H1 (cell line): ENCODE measurements at regions not wholly inside any gene's neighbourhood (a gene's known extent, or its start where the extent isn't known, plus 50 kb on each side); places are given as distances from the start of the nearest gene placed in this dataset.

ENCODE experiments used
- CTCF ChIA-PET: fragments of 300-600 bp; sonication (Branson Sonifier 250); formaldehyde crosslinking; loops from one replicate; lab custom pipeline; 2021; ENCODE audit not compliant: partially characterized antibody; lab: Charles Lee
- POLR2A ChIA-PET: fragments of 300-600 bp; sonication (Branson Sonifier 250); formaldehyde crosslinking; loops from one replicate; lab custom pipeline; 2021; ENCODE audit warnings: inconsistent platforms; ENCODE audit not compliant: partially characterized antibody; lab: Charles Lee
- DNase-seq, 2 experiments: peaks; one replicate each; pipeline versions ENCODE4 v3.0.0 to v3.0.0-alpha.2; 2010 to 2022; ENCODE audit warnings: low spot score in 2 of 2, low read depth in 1 of 2, mixed read lengths in 1 of 2
- FAIRE-seq: peaks from 2 replicates; lab custom pipeline; 2011; peaks lifted over from hg19 to GRCh38; lab: Jason Lieb, UNC
- H2AFZ ChIP-seq: 2 replicates; pipeline ENCODE4 v1.8.1; 2012; ENCODE audit warnings: low read length, inconsistent platforms
- H2AK5ac ChIP-seq: 2 replicates; pipeline ENCODE4 v1.6.1; 2013; ENCODE audit warnings: low read depth, low read length
- H2BK120ac ChIP-seq: replicated peaks from 2 replicates; pipeline ENCODE3; 2013; ENCODE audit warnings: low read depth, low read length, inconsistent platforms
- H2BK12ac ChIP-seq: 2 replicates; pipeline ENCODE4 v1.6.1; 2013; ENCODE audit warnings: low read depth, low read length
- H2BK15ac ChIP-seq: 2 replicates; pipeline ENCODE4 v1.6.1; 2013; ENCODE audit warnings: low read length
- H2BK20ac ChIP-seq: 2 replicates; pipeline ENCODE4 v1.6.1; 2013; ENCODE audit warnings: low read length
- H2BK5ac ChIP-seq: 2 replicates; pipeline ENCODE4 v1.6.1; 2013; ENCODE audit warnings: low read depth, low read length
- H3K14ac ChIP-seq: 2 replicates; pipeline ENCODE4 v1.6.1; 2013; ENCODE audit warnings: inconsistent platforms; ENCODE audit not compliant: insufficient read length
- H3K18ac ChIP-seq: 2 replicates; pipeline ENCODE4 v1.6.1; 2013; ENCODE audit warnings: low read length; ENCODE audit errors: extremely low read depth
- H3K23ac ChIP-seq: 2 replicates; pipeline ENCODE4 v1.6.1; 2013; ENCODE audit warnings: inconsistent platforms; ENCODE audit not compliant: insufficient read length
- H3K23me2 ChIP-seq: 2 replicates; pipeline ENCODE4 v1.6.1; 2013; ENCODE audit warnings: low read depth, low read length
- H3K27ac ChIP-seq: 2 replicates; pipeline ENCODE4 v1.6.1; 2011; ENCODE audit warnings: low read depth, low read length, inconsistent platforms
- H3K27me3 ChIP-seq, 4 experiments: replicated peaks in 1 of 4; 1 replicate in 1 of 4; 2 replicates in 3 of 4; pipeline versions ENCODE4 v1.6.1 to v1.8.1; 2011 to 2013; ENCODE audit warnings: low read length in 3 of 4, mild to moderate bottlenecking in 3 of 4, inconsistent platforms in 2 of 4, mixed read lengths in 2 of 4, moderate library complexity in 1 of 4; ENCODE audit not compliant: control insufficient read depth in 3 of 4, insufficient read depth in 3 of 4; ENCODE audit errors: extremely low read depth in 1 of 4
- H3K36me3 ChIP-seq, 4 experiments: 2 replicates each; pipeline versions ENCODE4 v1.6.1 to v1.8.1; 2011 to 2013; ENCODE audit warnings: mild to moderate bottlenecking in 4 of 4, low read length in 3 of 4, moderate library complexity in 2 of 4, control low read depth in 1 of 4, inconsistent platforms in 1 of 4; ENCODE audit not compliant: insufficient read depth in 4 of 4, control insufficient read depth in 2 of 4
- H3K4ac ChIP-seq: replicated peaks from 2 replicates; pipeline ENCODE3; 2013; ENCODE audit warnings: low read length, low read depth, mixed read lengths, inconsistent platforms; ENCODE audit not compliant: insufficient read length
- H3K4me1 ChIP-seq, 4 experiments: replicated peaks in 1 of 4; 1 replicate in 1 of 4; 2 replicates in 3 of 4; pipeline versions ENCODE4 v1.6.1 to v1.8.1; 2011 to 2013; ENCODE audit warnings: low read length in 3 of 4, inconsistent platforms in 2 of 4, mixed read lengths in 1 of 4; ENCODE audit not compliant: insufficient read depth in 4 of 4, control insufficient read depth in 3 of 4
- H3K4me2 ChIP-seq, 2 experiments: 2 replicates each; pipeline versions ENCODE4 v1.6.1 to v1.8.1; 2011 to 2013; ENCODE audit warnings: low read depth in 2 of 2, low read length in 2 of 2, control low read depth in 1 of 2, inconsistent platforms in 1 of 2, mild to moderate bottlenecking in 1 of 2; ENCODE audit not compliant: insufficient read depth in 1 of 2
- H3K4me3 ChIP-seq, 4 experiments: fragments of 200-600, 300-600 bp in 1 of 4; sonication (generic), shearing (Covaris generic), sonication (Bioruptor Twin) in 1 of 4; 2 replicates each; pipeline versions ENCODE4 v1.5.1 to v1.8.1; 2011 to 2016; ENCODE audit warnings: low read length in 4 of 4, low read depth in 3 of 4, control low read depth in 2 of 4, inconsistent platforms in 2 of 4, mild to moderate bottlenecking in 2 of 4, mixed read lengths in 1 of 4, moderate library complexity in 1 of 4; ENCODE audit not compliant: insufficient read depth in 2 of 4; ENCODE audit errors: extremely low read depth in 1 of 4
- H3K56ac ChIP-seq: replicated peaks from 2 replicates; pipeline ENCODE3; 2013; ENCODE audit warnings: low read depth, mild to moderate bottlenecking, mixed read lengths, low read length, inconsistent platforms; ENCODE audit not compliant: insufficient read length
- H3K79me1 ChIP-seq: 2 replicates; pipeline ENCODE4 v1.6.1; 2013; ENCODE audit warnings: low read depth, low read length, control low read depth
- H3K79me2 ChIP-seq, 2 experiments: 2 replicates each; pipeline versions ENCODE4 v1.6.1 to v1.8.1; 2012 to 2013; ENCODE audit warnings: low read length in 2 of 2, mild to moderate bottlenecking in 2 of 2, inconsistent platforms in 1 of 2; ENCODE audit not compliant: insufficient read depth in 2 of 2, control insufficient read depth in 1 of 2
- H3K9ac ChIP-seq, 4 experiments: replicated peaks in 1 of 4; 1 replicate in 1 of 4; 2 replicates in 3 of 4; pipeline versions ENCODE4 v1.6.1 to v1.8.1; 2011 to 2013; ENCODE audit warnings: low read depth in 3 of 4, low read length in 3 of 4, control low read depth in 2 of 4, mild to moderate bottlenecking in 2 of 4, moderate library complexity in 2 of 4, inconsistent platforms in 1 of 4; ENCODE audit errors: extremely low read depth in 1 of 4
- H3K9me3 ChIP-seq, 2 experiments: 2 replicates each; pipeline versions ENCODE4 v1.6.1 to v1.8.1; 2012 to 2013; ENCODE audit warnings: mild to moderate bottlenecking in 2 of 2, moderate library complexity in 2 of 2, control low read depth in 1 of 2, inconsistent platforms in 1 of 2, low read depth in 1 of 2, low read length in 1 of 2, mixed read lengths in 1 of 2; ENCODE audit not compliant: insufficient read depth in 2 of 2
- H4K20me1 ChIP-seq, 2 experiments: replicated peaks in 1 of 2; 2 replicates each; pipeline versions ENCODE3 to v1.8.1; 2011 to 2013; ENCODE audit warnings: inconsistent platforms in 2 of 2, low read length in 2 of 2, mild to moderate bottlenecking in 1 of 2; ENCODE audit not compliant: insufficient read depth in 2 of 2, control insufficient read depth in 1 of 2
- H4K5ac ChIP-seq: 2 replicates; pipeline ENCODE4 v1.6.1; 2013; ENCODE audit warnings: low read length, low read depth, mixed read lengths, inconsistent platforms; ENCODE audit not compliant: insufficient read length
- H4K8ac ChIP-seq: 2 replicates; pipeline ENCODE4 v1.8.0; 2013; ENCODE audit warnings: mild to moderate bottlenecking, moderate library complexity, low read length, inconsistent platforms; ENCODE audit not compliant: insufficient read depth; ENCODE audit errors: extremely low read depth
- H4K91ac ChIP-seq: replicated peaks from 2 replicates; pipeline ENCODE3; 2013; ENCODE audit warnings: low read length, mixed read lengths, inconsistent platforms; ENCODE audit not compliant: insufficient read length
- ATF3 ChIP-seq: IDR thresholded peaks from 2 replicates; pipeline ENCODE4 v1.6.1; 2011; ENCODE audit warnings: low read depth, mild to moderate bottlenecking, low read length; ENCODE audit not compliant: insufficient read depth
- CEBPB ChIP-seq: IDR thresholded peaks from 2 replicates; pipeline ENCODE4 v1.6.1; 2012; ENCODE audit warnings: low read depth, low read length
- CREB1 ChIP-seq: IDR thresholded peaks from 2 replicates; pipeline ENCODE4 v1.6.1; 2012; ENCODE audit warnings: inconsistent platforms
- CTCF ChIP-seq, 3 experiments: IDR thresholded peaks; 1 replicate in 2 of 3; 2 replicates in 1 of 3; pipeline versions ENCODE4 v1.5.1 to v1.6.1; 2011; ENCODE audit warnings: low read length in 3 of 3, mild to moderate bottlenecking in 3 of 3, inconsistent platforms in 2 of 3, low read depth in 1 of 3, moderate library complexity in 1 of 3; ENCODE audit not compliant: insufficient read depth in 1 of 3; ENCODE audit errors: control extremely low read depth in 1 of 3
- EZH2 ChIP-seq: fragments of 200-600 bp; sonication (generic); IDR thresholded peaks from 2 replicates; pipeline ENCODE4 v1.7.1; 2012; ENCODE audit warnings: low read depth, mild to moderate bottlenecking, moderate library complexity, low read length, inconsistent platforms; ENCODE audit not compliant: severe bottlenecking
- GTF2F1 ChIP-seq: IDR thresholded peaks from 2 replicates; pipeline ENCODE4 v1.6.1; 2012; ENCODE audit warnings: low read depth, low read length, improper control_type of control experiment, borderline replicate concordance
- POLR2AphosphoS5 ChIP-seq: IDR thresholded peaks from 2 replicates; pipeline ENCODE4 v1.6.1; 2011; ENCODE audit warnings: low read depth, low read length
- RFX5 ChIP-seq: IDR thresholded peaks from 2 replicates; pipeline ENCODE4 v1.6.1; 2011; ENCODE audit warnings: low read depth, low read length, improper control_type of control experiment, borderline replicate concordance
- RNF2 ChIP-seq: fragments of 200-900, 300-1000 bp; sonication (generic); IDR thresholded peaks from 2 replicates; pipeline ENCODE4 v1.7.1; 2016; ENCODE audit warnings: borderline replicate concordance, low read depth, mild to moderate bottlenecking, antibody characterized with exemption, low read length; ENCODE audit not compliant: poor library complexity, severe bottlenecking; ENCODE audit errors: missing control alignments
- SIRT6 ChIP-seq: IDR thresholded peaks from one replicate; pipeline ENCODE4 v1.7.1; 2012; ENCODE audit warnings: low read length, inconsistent platforms
- SP4 ChIP-seq: IDR thresholded peaks from 2 replicates; pipeline ENCODE4 v1.6.1; 2012; ENCODE audit warnings: low read length, inconsistent platforms
- ZNF274 ChIP-seq: IDR thresholded peaks from 2 replicates; pipeline ENCODE4 v1.7.0; 2012; ENCODE audit warnings: low read length, borderline replicate concordance; ENCODE audit errors: extremely low read depth
- WGBS, 2 experiments: shearing (Covaris generic) in 1 of 2; methylation state at CpG; one replicate each; pipeline versions ENCODE4 v1.1.6 to v1.1.7; 2013 to 2015; ENCODE audit warnings: low lambda C conversion rate in 2 of 2, mixed read lengths in 2 of 2, inconsistent platforms in 1 of 2, low coverage in 1 of 2, missing lambda C conversion rate in 1 of 2; ENCODE audit not compliant: insufficient replicate concordance in 2 of 2, insufficient coverage in 1 of 2, insufficient read length in 1 of 2; ENCODE audit errors: extremely low coverage in 1 of 2, missing lambda C conversion rate in 1 of 2; 5-methylcytosine and 5-hydroxymethylcytosine counted together

GRCh38 chr2:118762290-118762689, 85.2 kb downstream of the EN1 start:
- Histone ChIP-seq H2BK120ac (no peak overlapping the region), H3K4me2 (no peak overlapping the region), H3K18ac (no peak overlapping the region), H3K9ac (no peak overlapping the region), H2BK5ac (no peak overlapping the region), H4K5ac (no peak overlapping the region), H2BK15ac (peak overlapping the region; percentile 31; the same call in 1 of the 2 replicates), H3K4ac (no peak overlapping the region), H3K23me2 (no peaks in the 10 kb centered on the region), H3K27me3 (peaks cover 0 to 10% (median 6%) of the 10 kb centered on the region in 4 experiments; a peak in 5 of 7 replicates), H3K4me3 (no peak overlapping the region), H3K23ac (no peak overlapping the region), H4K91ac (no peak overlapping the region), H2AK5ac (no peak overlapping the region), H3K79me1 (no peaks in the 10 kb centered on the region), H2BK20ac (no peak overlapping the region), H3K14ac (no peak overlapping the region), H3K27ac (no peak overlapping the region), H3K36me3 (no peaks in the 10 kb centered on the region), H3K4me1 (peaks cover 0 to 2% (median 0%) of the 10 kb centered on the region in 4 experiments; a peak in 2 of 7 replicates), H4K8ac (no peak overlapping the region), H4K20me1 (no peaks in the 10 kb centered on the region), H3K9me3 (no peaks in the 10 kb centered on the region), H2BK12ac (peak overlapping the region; percentile 65; the same call in 1 of the 2 replicates), H3K56ac (no peak overlapping the region), H3K79me2 (no peaks in the 10 kb centered on the region), H2AFZ (no peak overlapping the region)
- FAIRE-seq (no peak), DNase-seq (no peak)
- WGBS, 2 experiments: 79% methylated on average over 3 of the region's 3 CpGs; no CpG with 5 or more reads in 1 of the 2 experiments
- POLR2A ChIA-PET: no interaction called here
- CTCF ChIA-PET: interaction anchor here (0.7 to 2.4 kb wide), 14 partner anchors 8 to 392 kb away, joined by 3 to 10 read pairs (median 4); no protein-coding TSS in a partner anchor
- no peak for TF ChIP-seq ATF3
- no peak for TF ChIP-seq SIRT6
- TF ChIP-seq POLR2AphosphoS5: no peak
- no peak for TF ChIP-seq RNF2
- no peak for TF ChIP-seq RFX5
- TF ChIP-seq EZH2: no peak
- TF ChIP-seq CREB1: no peak
- no peak for TF ChIP-seq CTCF (IDR thresholded peaks at IDR 0.05; ENCODE audit: control extremely low read depth in 1 of 3, insufficient read depth in 1 of 3, low read depth in 1 of 3, low read length in 3 of 3)
- no peak for TF ChIP-seq GTF2F1
- TF ChIP-seq SP4: no peak
- no peak for TF ChIP-seq ZNF274
- no peak for TF ChIP-seq CEBPB
